HFFc6 (cell line): ENCODE measurements at regions not wholly inside any gene's neighbourhood (a gene's known extent, or its start where the extent isn't known, plus 50 kb on each side); places are given as distances from the start of the nearest gene placed in this dataset.

Source experiments
- DNase-seq: peaks from one replicate; pipeline ENCODE4 v3.0.0-alpha.2; 2018
- H3K27ac Mint-ChIP-seq: 2 replicates; pipeline ENCODE4 v1.8.0; 2020; ENCODE audit warnings: mild to moderate bottlenecking, mixed read lengths
- H3K27me3 Mint-ChIP-seq: 2 replicates; pipeline ENCODE4 v1.8.0; 2021; ENCODE audit warnings: mild to moderate bottlenecking, moderate library complexity, mixed read lengths; ENCODE audit not compliant: insufficient read depth
- H3K36me3 Mint-ChIP-seq: 2 replicates; pipeline ENCODE4 v1.8.0; 2021; ENCODE audit warnings: low read depth, mixed read lengths
- H3K4me1 Mint-ChIP-seq: 2 replicates; pipeline ENCODE4 v1.8.0; 2020; ENCODE audit warnings: low read depth, mixed read lengths
- H3K4me3 Mint-ChIP-seq: 2 replicates; pipeline ENCODE4 v1.8.0; 2020; ENCODE audit warnings: mild to moderate bottlenecking, moderate library complexity, mixed read lengths
- H3K9me3 Mint-ChIP-seq: 2 replicates; pipeline ENCODE4 v1.8.0; 2020; ENCODE audit warnings: mild to moderate bottlenecking, mixed read lengths
- TF ChIP-seq, protein P1 (sequence below): fragments of 200-600 bp; sonication (generic); IDR thresholded peaks from 2 replicates; pipeline ENCODE4 v1.5.0; 2021; ENCODE audit warnings: antibody characterized with exemption, mild to moderate bottlenecking

DNA sequence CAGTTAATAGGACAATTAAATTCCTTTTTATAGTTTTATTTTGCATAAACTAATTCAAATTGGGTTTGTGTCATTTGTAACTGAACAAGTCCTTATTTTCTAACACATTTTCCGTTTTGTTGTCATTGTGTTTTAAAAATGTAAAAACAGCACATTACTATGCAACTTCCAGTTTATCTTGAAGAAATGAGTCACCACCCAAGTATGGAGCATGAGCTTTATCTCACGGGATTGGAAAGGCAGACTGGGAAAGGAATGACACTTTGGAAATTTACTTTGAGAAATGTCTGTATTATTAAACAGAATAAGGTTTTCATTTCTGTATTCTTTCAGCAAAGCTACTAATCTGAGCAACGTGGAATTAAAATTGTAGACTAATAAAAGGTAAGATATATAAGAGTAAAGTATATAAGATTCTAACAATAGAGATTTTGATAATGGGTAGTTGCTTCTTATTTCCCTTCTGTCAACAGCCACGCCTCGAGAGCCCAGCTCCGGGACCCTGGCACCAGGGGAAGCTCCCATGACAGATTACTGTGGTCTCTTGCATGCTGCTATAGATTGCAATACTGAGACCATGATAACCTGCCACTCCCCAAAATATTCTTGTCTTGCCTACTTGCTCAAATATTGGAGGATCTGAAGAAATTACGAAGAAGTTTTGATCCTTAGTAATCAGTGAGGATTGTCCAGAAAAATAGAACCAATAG lies 433.1 kb downstream of the CHSY3 start:
- Mint-ChIP-seq H3K36me3 (no peaks in the 10 kb centered on the region), H3K4me1 (no peaks in the 10 kb centered on the region), H3K4me3 (no peak overlapping the region), H3K9me3 (peaks cover 49% of the 10 kb centered on the region), H3K27ac (no peak overlapping the region), H3K27me3 (no peaks in the 10 kb centered on the region; the same call in 1 of the 2 replicates)
- TF ChIP-seq, protein P1, sequence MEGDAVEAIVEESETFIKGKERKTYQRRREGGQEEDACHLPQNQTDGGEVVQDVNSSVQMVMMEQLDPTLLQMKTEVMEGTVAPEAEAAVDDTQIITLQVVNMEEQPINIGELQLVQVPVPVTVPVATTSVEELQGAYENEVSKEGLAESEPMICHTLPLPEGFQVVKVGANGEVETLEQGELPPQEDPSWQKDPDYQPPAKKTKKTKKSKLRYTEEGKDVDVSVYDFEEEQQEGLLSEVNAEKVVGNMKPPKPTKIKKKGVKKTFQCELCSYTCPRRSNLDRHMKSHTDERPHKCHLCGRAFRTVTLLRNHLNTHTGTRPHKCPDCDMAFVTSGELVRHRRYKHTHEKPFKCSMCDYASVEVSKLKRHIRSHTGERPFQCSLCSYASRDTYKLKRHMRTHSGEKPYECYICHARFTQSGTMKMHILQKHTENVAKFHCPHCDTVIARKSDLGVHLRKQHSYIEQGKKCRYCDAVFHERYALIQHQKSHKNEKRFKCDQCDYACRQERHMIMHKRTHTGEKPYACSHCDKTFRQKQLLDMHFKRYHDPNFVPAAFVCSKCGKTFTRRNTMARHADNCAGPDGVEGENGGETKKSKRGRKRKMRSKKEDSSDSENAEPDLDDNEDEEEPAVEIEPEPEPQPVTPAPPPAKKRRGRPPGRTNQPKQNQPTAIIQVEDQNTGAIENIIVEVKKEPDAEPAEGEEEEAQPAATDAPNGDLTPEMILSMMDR, result no peak
- no peak for DNase-seq

DNA sequence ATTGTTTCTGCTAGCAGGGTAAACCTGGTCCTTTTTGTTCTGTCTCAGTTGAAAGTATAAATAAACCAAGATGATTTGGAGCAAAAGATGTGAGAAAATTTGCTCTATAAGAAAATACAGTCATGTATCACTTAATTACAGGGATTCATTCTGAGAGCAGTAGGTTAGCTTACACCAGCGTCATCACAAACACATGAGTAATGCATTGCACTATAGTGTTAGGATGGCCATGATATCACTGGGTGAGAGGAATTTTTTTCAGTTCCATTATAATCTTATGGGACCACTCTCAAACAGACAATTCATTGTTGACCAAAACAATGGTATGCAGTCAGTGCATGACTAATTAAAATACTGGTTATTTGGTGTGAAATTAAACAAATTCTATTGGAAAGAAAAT lies 430.9 kb downstream of the CHSY3 start:
- Mint-ChIP-seq H3K36me3 (no peaks in the 10 kb centered on the region), H3K27ac (no peak overlapping the region), H3K9me3 (peaks cover 55% of the 10 kb centered on the region), H3K4me1 (no peaks in the 10 kb centered on the region), H3K4me3 (no peak overlapping the region), H3K27me3 (no peaks in the 10 kb centered on the region)
- TF ChIP-seq, protein P1, result no peak
- DNase-seq, result no peak

DNA sequence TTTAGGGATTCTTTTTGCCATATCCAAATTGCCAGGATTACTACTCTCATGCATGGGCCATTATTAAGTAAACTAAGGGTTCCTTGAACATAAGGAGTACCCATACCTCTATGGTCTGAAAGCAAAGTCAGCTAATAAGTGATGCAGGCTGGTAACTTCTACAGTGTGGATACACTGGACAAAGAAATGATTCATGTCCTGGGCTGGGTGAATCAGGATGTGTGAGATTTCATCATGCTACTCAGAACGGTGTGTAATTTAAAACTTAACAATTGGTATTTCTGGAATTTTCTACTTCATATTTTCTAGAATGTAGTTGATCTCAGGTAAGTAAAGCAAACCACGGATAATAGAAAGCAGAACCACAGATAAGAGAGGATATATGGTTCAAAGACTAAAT lies 428.8 kb downstream of the CHSY3 start:
- Mint-ChIP-seq H3K4me3 (no peak overlapping the region), H3K27ac (no peak overlapping the region), H3K9me3 (peaks cover 53% of the 10 kb centered on the region), H3K36me3 (0 out of 2 replicates have a peak, but pooled peaks cover 6% of the 10 kb centered on the region), H3K27me3 (no peaks in the 10 kb centered on the region), H3K4me1 (no peaks in the 10 kb centered on the region)
- DNase-seq, result no peak
- TF ChIP-seq, protein P1, result no peak

DNA sequence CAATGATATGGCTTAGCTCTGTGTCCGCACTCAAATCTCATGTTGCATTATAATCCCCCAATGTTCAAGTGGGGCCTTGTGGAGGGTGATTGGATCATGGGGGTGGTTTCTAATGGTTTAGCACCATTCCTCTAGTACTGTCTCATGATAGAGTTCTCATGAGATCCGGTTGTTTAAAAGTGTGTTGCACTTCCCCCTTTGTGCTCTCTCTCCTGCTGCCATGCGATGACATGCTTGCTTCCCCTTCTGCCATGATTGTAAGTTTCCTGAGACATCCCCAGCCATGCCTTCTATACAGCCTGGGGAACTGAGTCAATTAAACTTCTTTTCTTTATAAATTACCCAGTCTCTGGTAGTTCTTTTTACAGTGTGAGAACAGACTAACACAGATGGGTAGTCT lies 427.1 kb downstream of the CHSY3 start:
- TF ChIP-seq, protein P1, result no peak
- DNase-seq, result no peak
- Mint-ChIP-seq H3K36me3 (0 out of 2 replicates have a peak, but pooled peaks cover 6% of the 10 kb centered on the region), H3K9me3 (peaks cover 46% of the 10 kb centered on the region), H3K4me1 (no peaks in the 10 kb centered on the region), H3K27me3 (no peaks in the 10 kb centered on the region), H3K4me3 (no peak overlapping the region), H3K27ac (no peak overlapping the region)

DNA sequence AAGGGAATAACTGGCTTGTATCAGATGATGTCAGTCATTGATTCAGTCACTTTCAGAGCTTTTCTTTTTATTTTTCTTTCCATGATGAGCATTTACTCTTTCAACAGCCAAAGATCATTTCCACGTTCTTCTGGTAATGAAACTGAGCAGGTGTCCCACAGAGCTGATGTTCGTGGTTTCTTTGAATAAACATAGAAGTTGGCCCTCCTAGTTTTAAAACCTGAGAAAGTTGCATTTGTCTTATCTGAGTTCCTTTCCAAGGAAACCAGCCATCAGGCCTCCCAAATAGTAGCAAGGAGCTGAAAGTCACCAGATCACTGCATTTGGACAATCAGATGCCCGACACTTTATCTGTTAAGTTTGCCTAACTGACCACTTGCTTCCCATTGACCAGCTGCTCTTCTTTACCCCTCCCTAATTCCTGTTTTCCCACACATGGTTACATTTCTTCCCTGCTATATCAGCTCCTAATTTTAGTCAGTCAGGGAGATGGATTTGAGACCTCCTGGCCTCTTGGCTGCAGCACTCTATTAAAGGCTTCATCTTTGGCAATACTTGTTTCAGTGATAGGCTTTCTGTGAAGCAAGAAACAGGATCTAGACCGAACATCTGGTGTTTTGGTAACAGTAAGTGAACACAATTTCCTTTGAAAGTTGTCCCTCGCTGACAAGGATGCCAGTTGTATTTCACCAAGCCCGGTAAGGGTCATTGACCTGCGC lies 420.8 kb downstream of the CHSY3 start:
- no peak overlapping the region for H3K4me3 Mint-ChIP-seq
- no peaks in the 10 kb centered on the region for H3K4me1 Mint-ChIP-seq
- TF ChIP-seq, protein P1, result no peak
- peaks cover 25% of the 10 kb centered on the region for H3K9me3 Mint-ChIP-seq
- 0 out of 2 replicates have a peak, but pooled peaks cover 6% of the 10 kb centered on the region for H3K36me3 Mint-ChIP-seq
- DNase-seq, result no peak
- no peak overlapping the region for H3K27ac Mint-ChIP-seq
- no peaks in the 10 kb centered on the region for H3K27me3 Mint-ChIP-seq
